ENCODE measurements at regions not wholly inside any gene's neighbourhood (a gene's known extent, or its start where the extent isn't known, plus 50 kb on each side); places are given as distances from the start of the nearest gene placed in this dataset.

DNA sequence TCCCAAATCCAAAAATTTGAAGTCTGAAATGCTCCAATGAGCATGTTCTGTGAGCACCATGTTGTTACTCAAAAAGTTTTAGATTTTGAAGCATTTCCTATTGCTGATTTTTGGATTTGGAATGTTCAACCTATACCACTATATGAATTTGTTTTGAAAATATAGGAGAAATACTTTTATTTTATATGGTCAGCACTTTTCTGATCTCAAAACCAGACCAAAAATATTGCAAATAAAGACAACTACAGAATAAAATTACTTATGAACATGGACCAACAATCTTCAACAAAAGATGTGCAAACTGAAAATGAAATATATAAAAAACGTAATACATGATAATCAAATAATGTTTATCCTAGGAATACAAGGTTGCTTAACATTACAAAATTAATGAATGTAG lies 73.7 kb upstream of the APOBEC4 start:
- H3K4me3 Mint-ChIP-seq: no peak overlapping the region

GRCh38 chr1:183724350-183725042 lies 71.4 kb upstream of the APOBEC4 start:
- DNase-seq (no peak), ATAC-seq (no peak)
- 81% methylated on average over 2 of the region's 5 CpGs for WGBS (ENCODE audit: insufficient coverage)
- Histone ChIP-seq H3K36me3 (ENCODE audit: control insufficient read depth, insufficient read depth, low read length) (no peaks in the 10 kb centered on the region), H3K27me3 (ENCODE audit: control insufficient read depth, insufficient read depth, low read length) (no peaks in the 10 kb centered on the region), H3K27ac (ENCODE audit: low read length) (no peak overlapping the region), H3K4me1 (ENCODE audit: control insufficient read depth, insufficient read depth, low read length) (no peaks in the 10 kb centered on the region), H3K4me3 (ENCODE audit: low read length) (no peak overlapping the region), H3K9me3 (ENCODE audit: control insufficient read depth, insufficient read depth, low read length) (no peaks in the 10 kb centered on the region)
- intact Hi-C loops (cut with micrococcal nuclease): no loop called here
- H3K9me3 Mint-ChIP-seq: no peaks in the 10 kb centered on the region
- H3K4me3 Mint-ChIP-seq: no peak overlapping the region
- no peaks in the 10 kb centered on the region for H3K36me3 Mint-ChIP-seq
- no peak for TF ChIP-seq CTCF (IDR thresholded peaks at IDR 0.05)
- H3K27me3 Mint-ChIP-seq (ENCODE audit: low read depth in 2 of 2): peaks cover under 1 to 1% of the 10 kb centered on the region in 2 donors
- H3K27ac Mint-ChIP-seq: no peak overlapping the region
- no peaks in the 10 kb centered on the region for H3K4me1 Mint-ChIP-seq

More for the DNA sequence above, 73.7 kb upstream of the APOBEC4 start:
- intact Hi-C loops (cut with micrococcal nuclease): no loop called here
- ATAC-seq (no peak), DNase-seq (no peak)
- Histone ChIP-seq H3K36me3 (ENCODE audit: control insufficient read depth, insufficient read depth, low read length) (no peaks in the 10 kb centered on the region), H3K9me3 (ENCODE audit: control insufficient read depth, insufficient read depth, low read length) (no peaks in the 10 kb centered on the region), H3K4me1 (ENCODE audit: control insufficient read depth, insufficient read depth, low read length) (no peaks in the 10 kb centered on the region), H3K27me3 (ENCODE audit: control insufficient read depth, insufficient read depth, low read length) (no peaks in the 10 kb centered on the region), H3K27ac (ENCODE audit: low read length) (no peak overlapping the region), H3K4me3 (ENCODE audit: low read length) (no peak overlapping the region)
- TF ChIP-seq CTCF (IDR thresholded peaks at IDR 0.05): no peak
- no peaks in the 10 kb centered on the region for H3K9me3 Mint-ChIP-seq
- no peaks in the 10 kb centered on the region for H3K36me3 Mint-ChIP-seq
- H3K27ac Mint-ChIP-seq: no peak overlapping the region
- peaks cover 5% of the 10 kb centered on the region in 2 donors for H3K27me3 Mint-ChIP-seq (ENCODE audit: low read depth in 2 of 2)
- no CpG with 5 or more reads among the region's 1 CpG for WGBS (ENCODE audit: insufficient coverage)
- no peaks in the 10 kb centered on the region for H3K4me1 Mint-ChIP-seq

GRCh38 chr1:183723571-183723970 lies 70.5 kb upstream of the APOBEC4 start:
- Histone ChIP-seq H3K4me3 (ENCODE audit: low read length) (no peak overlapping the region), H3K4me1 (ENCODE audit: control insufficient read depth, insufficient read depth, low read length) (no peaks in the 10 kb centered on the region), H3K36me3 (ENCODE audit: control insufficient read depth, insufficient read depth, low read length) (no peaks in the 10 kb centered on the region), H3K9me3 (ENCODE audit: control insufficient read depth, insufficient read depth, low read length) (no peaks in the 10 kb centered on the region), H3K27ac (ENCODE audit: low read length) (no peak overlapping the region), H3K27me3 (ENCODE audit: control insufficient read depth, insufficient read depth, low read length) (no peaks in the 10 kb centered on the region)
- Mint-ChIP-seq H3K36me3 (no peaks in the 10 kb centered on the region), H3K27me3 (ENCODE audit: low read depth in 2 of 2) (no peaks in the 10 kb centered on the region), H3K4me3 (no peak overlapping the region), H3K9me3 (no peaks in the 10 kb centered on the region), H3K27ac (no peak overlapping the region), H3K4me1 (no peaks in the 10 kb centered on the region)
- intact Hi-C loops (cut with micrococcal nuclease): no loop called here
- DNase-seq (no peak), ATAC-seq (no peak)
- WGBS (ENCODE audit: insufficient coverage): 91% methylated on average over 1 of the region's 2 CpGs
- no peak for TF ChIP-seq CTCF (IDR thresholded peaks at IDR 0.05)

DNA sequence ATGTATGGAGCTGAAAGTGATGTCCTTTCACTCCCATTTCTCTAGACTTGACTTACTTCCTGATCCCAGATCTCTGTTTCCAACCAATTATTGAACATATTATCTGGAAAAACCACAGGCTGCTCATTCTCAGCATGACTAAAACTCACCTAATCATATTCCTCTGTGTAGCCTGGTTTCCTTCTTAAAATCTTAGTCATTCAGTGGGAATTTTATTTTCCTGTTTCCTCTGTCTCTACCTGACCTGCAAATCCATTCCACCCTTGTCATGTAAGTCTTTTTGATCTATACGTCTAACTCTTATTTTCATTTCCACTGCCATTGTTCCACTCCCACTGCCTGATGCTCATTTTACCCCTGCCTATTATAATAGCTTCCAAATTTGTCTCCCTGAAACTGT lies 67.9 kb upstream of the APOBEC4 start:
- Mint-ChIP-seq H3K4me1 (no peaks in the 10 kb centered on the region), H3K4me3 (no peak overlapping the region), H3K9me3 (no peaks in the 10 kb centered on the region), H3K36me3 (no peaks in the 10 kb centered on the region), H3K27me3 (ENCODE audit: low read depth in 2 of 2) (no peaks in the 10 kb centered on the region), H3K27ac (no peak overlapping the region)
- Histone ChIP-seq H3K27ac (ENCODE audit: low read length) (no peak overlapping the region), H3K27me3 (ENCODE audit: control insufficient read depth, insufficient read depth, low read length) (no peaks in the 10 kb centered on the region), H3K4me3 (ENCODE audit: low read length) (no peak overlapping the region), H3K4me1 (ENCODE audit: control insufficient read depth, insufficient read depth, low read length) (no peaks in the 10 kb centered on the region), H3K36me3 (ENCODE audit: control insufficient read depth, insufficient read depth, low read length) (no peaks in the 10 kb centered on the region), H3K9me3 (ENCODE audit: control insufficient read depth, insufficient read depth, low read length) (no peaks in the 10 kb centered on the region)
- 33% methylated on average over 1 of the region's 1 CpG for WGBS (ENCODE audit: insufficient coverage)
- DNase-seq (no peak), ATAC-seq (no peak)
- TF ChIP-seq CTCF (IDR thresholded peaks at IDR 0.05): no peak
- intact Hi-C loops (cut with micrococcal nuclease): no loop called here

Data from natural killer cell (primary cell).